ENCODE measurements at regions not wholly inside any gene's neighbourhood (a gene's known extent, or its start where the extent isn't known, plus 50 kb on each side); places are given as distances from the start of the nearest gene placed in this dataset.

- Mint-ChIP-seq H3K4me3 (no peak overlapping the region), H3K9me3 (peaks cover 12% of the 10 kb centered on the region), H3K4me1 (ENCODE audit: low read depth) (no peaks in the 10 kb centered on the region), H3K27me3 (no peaks in the 10 kb centered on the region), H3K27ac (no peak overlapping the region), H3K36me3 (ENCODE audit: low read depth) (no peaks in the 10 kb centered on the region)
- no peak for DNase-seq
- Histone ChIP-seq H3K9me3 (ENCODE audit: control insufficient read depth in 1 of 2, insufficient read depth in 1 of 2, low read length in 2 of 2) (peaks cover 4 to 29% of the 10 kb centered on the region in 2 experiments), H3K27me3 (ENCODE audit: control insufficient read depth in 1 of 2, insufficient read depth in 2 of 2, low read length in 2 of 2) (no peaks in the 10 kb centered on the region), H3K4me3 (ENCODE audit: low read length) (no peak overlapping the region), H3K27ac (ENCODE audit: low read depth in 1 of 2, low read length in 2 of 2) (no peak overlapping the region), H3K36me3 (ENCODE audit: insufficient read depth, low read length) (no peaks in the 10 kb centered on the region), H3K4me1 (ENCODE audit: insufficient read depth, low read length) (no peaks in the 10 kb centered on the region)
- POLR2A ChIA-PET: no interaction called here
- CTCF ChIA-PET: no interaction called here
- intact Hi-C loops (cut with DNase I, micrococcal nuclease): no loop called here
- ATAC-seq (ENCODE audit: poor library complexity): no peak
- no peak for TF ChIP-seq CTCF (IDR thresholded peaks at IDR 0.05)
Measured at GRCh38 chr13:62171697-62172096, 756.0 kb upstream of the PCDH20 start.

- Histone ChIP-seq H3K36me3 (ENCODE audit: insufficient read depth, low read length) (no peaks in the 10 kb centered on the region), H3K27me3 (ENCODE audit: control insufficient read depth in 1 of 2, insufficient read depth in 2 of 2, low read length in 2 of 2) (no peaks in the 10 kb centered on the region), H3K4me3 (ENCODE audit: low read length) (no peak overlapping the region), H3K27ac (ENCODE audit: low read depth in 1 of 2, low read length in 2 of 2) (no peak overlapping the region), H3K9me3 (ENCODE audit: control insufficient read depth in 1 of 2, insufficient read depth in 1 of 2, low read length in 2 of 2) (peaks cover 4 to 31% of the 10 kb centered on the region in 2 experiments), H3K4me1 (ENCODE audit: insufficient read depth, low read length) (no peaks in the 10 kb centered on the region)
- H3K27ac Mint-ChIP-seq: no peak overlapping the region
- intact Hi-C loops (cut with DNase I, micrococcal nuclease): no loop called here
- H3K36me3 Mint-ChIP-seq (ENCODE audit: low read depth): no peaks in the 10 kb centered on the region
- POLR2A ChIA-PET: no interaction called here
- ATAC-seq (ENCODE audit: poor library complexity) (no peak), DNase-seq (no peak)
- H3K9me3 Mint-ChIP-seq: peaks cover 5% of the 10 kb centered on the region
- H3K27me3 Mint-ChIP-seq: no peaks in the 10 kb centered on the region
- no peak overlapping the region for H3K4me3 Mint-ChIP-seq
- CTCF ChIA-PET: no interaction called here
- no peaks in the 10 kb centered on the region for H3K4me1 Mint-ChIP-seq (ENCODE audit: low read depth)
- TF ChIP-seq CTCF (IDR thresholded peaks at IDR 0.05): no peak
Measured at GRCh38 chr13:62168891-62169290, 753.2 kb upstream of the PCDH20 start.

GRCh38 chr13:62167650-62168172 lies 752.1 kb upstream of the PCDH20 start:
- POLR2A ChIA-PET: no interaction called here
- no peak overlapping the region for H3K4me3 Mint-ChIP-seq
- no peaks in the 10 kb centered on the region for H3K36me3 ChIP-seq (ENCODE audit: insufficient read depth, low read length)
- DNase-seq (no peak), ATAC-seq (ENCODE audit: poor library complexity) (no peak)
- no peaks in the 10 kb centered on the region for H3K4me1 Mint-ChIP-seq (ENCODE audit: low read depth)
- CTCF ChIA-PET: no interaction called here
- H3K27me3 Mint-ChIP-seq: no peaks in the 10 kb centered on the region
- H3K9me3 Mint-ChIP-seq: peaks cover 7% of the 10 kb centered on the region
- intact Hi-C loops (cut with DNase I, micrococcal nuclease): no loop called here
- TF ChIP-seq CTCF (IDR thresholded peaks at IDR 0.05): no peak
- no peak overlapping the region for H3K27ac ChIP-seq (ENCODE audit: low read depth in 1 of 2, low read length in 2 of 2)
- no peaks in the 10 kb centered on the region for H3K36me3 Mint-ChIP-seq (ENCODE audit: low read depth)
- no peak overlapping the region for H3K4me3 ChIP-seq (ENCODE audit: low read length)
- no peak overlapping the region for H3K27ac Mint-ChIP-seq
- H3K4me1 ChIP-seq (ENCODE audit: insufficient read depth, low read length): no peaks in the 10 kb centered on the region
- H3K27me3 ChIP-seq (ENCODE audit: control insufficient read depth in 1 of 2, insufficient read depth in 2 of 2, low read length in 2 of 2): no peaks in the 10 kb centered on the region
- H3K9me3 ChIP-seq (ENCODE audit: control insufficient read depth in 1 of 2, insufficient read depth in 1 of 2, low read length in 2 of 2): peaks cover 4 to 33% of the 10 kb centered on the region in 2 experiments
